Natural killer cell (primary cell): ENCODE measurements at regions not wholly inside any gene's neighbourhood (a gene's known extent, or its start where the extent isn't known, plus 50 kb on each side); places are given as distances from the start of the nearest gene placed in this dataset.
"Not testable (repeated sequence)": the region's sequence is repeated elsewhere in the genome, so short reads cannot be mapped to it uniquely, and the experiment has no call there.

Source experiments
- ATAC-seq, 3 donors: fragments of 150-1000 bp in 2 of 3; fragments of 200-7000 bp in 1 of 3; cut with Tn5 transposase; 1 replicate in 1 of 3; 2 replicates in 2 of 3; pipeline ENCODE4 v1.10.0; 2021; ENCODE audit warnings: mild to moderate bottlenecking in 2 of 3, moderate library complexity in 2 of 3
- DNase-seq, 2 donors: peaks; one replicate each; pipeline versions ENCODE4 v3.0.0 to v3.0.0-alpha.2; 2013 to 2021; ENCODE audit warnings: mixed read lengths in 1 of 2
- H3K27ac ChIP-seq: one replicate; pipeline ENCODE4 v1.5.1; 2013; ENCODE audit warnings: mild to moderate bottlenecking, low read length
- H3K27me3 ChIP-seq: one replicate; pipeline ENCODE4 v1.6.1; 2013; ENCODE audit warnings: low read length; ENCODE audit not compliant: control insufficient read depth, insufficient read depth
- H3K36me3 ChIP-seq: one replicate; pipeline ENCODE4 v1.6.1; 2013; ENCODE audit warnings: low read length; ENCODE audit not compliant: control insufficient read depth, insufficient read depth
- H3K4me1 ChIP-seq: one replicate; pipeline ENCODE4 v1.6.1; 2013; ENCODE audit warnings: low read length; ENCODE audit not compliant: control insufficient read depth, insufficient read depth
- H3K4me3 ChIP-seq: one replicate; pipeline ENCODE4 v1.5.1; 2013; ENCODE audit warnings: low read length
- H3K9me3 ChIP-seq: one replicate; pipeline ENCODE4 v1.6.1; 2013; ENCODE audit warnings: low read length; ENCODE audit not compliant: control insufficient read depth, insufficient read depth
- H3K27ac Mint-ChIP-seq, 2 donors: one replicate each; pipeline ENCODE4 v1.8.0; 2022; ENCODE audit warnings: mild to moderate bottlenecking in 2 of 2, mixed read lengths in 2 of 2, moderate library complexity in 1 of 2
- H3K27me3 Mint-ChIP-seq, 2 donors: one replicate each; pipeline ENCODE4 v1.8.0; 2022; ENCODE audit warnings: low read depth in 2 of 2, mixed read lengths in 2 of 2
- H3K36me3 Mint-ChIP-seq: one replicate; pipeline ENCODE4 v1.8.0; 2022; ENCODE audit warnings: mixed read lengths
- H3K4me1 Mint-ChIP-seq, 2 donors: one replicate each; pipeline ENCODE4 v1.8.0; 2022; ENCODE audit warnings: mixed read lengths in 2 of 2
- H3K4me3 Mint-ChIP-seq: one replicate; pipeline ENCODE4 v1.8.0; 2022; ENCODE audit warnings: mild to moderate bottlenecking, moderate library complexity, mixed read lengths
- H3K9me3 Mint-ChIP-seq, 2 donors: one replicate each; pipeline ENCODE4 v1.8.0; 2022; ENCODE audit warnings: mixed read lengths in 2 of 2
- CTCF ChIP-seq: fragments of 200-600 bp; IDR thresholded peaks from one replicate; pipeline ENCODE4 v1.8.0; 2022; ENCODE audit warnings: antibody characterized with exemption
- WGBS: methylation state at CpG from one replicate; pipeline ENCODE4 v1.1.7; 2013; ENCODE audit warnings: missing lambda C conversion rate; ENCODE audit not compliant: insufficient coverage; 5-methylcytosine and 5-hydroxymethylcytosine counted together
- intact Hi-C: fragments of 100-400 bp; cut with micrococcal nuclease; formaldehyde crosslinking; loops from one replicate; pipeline ENCODE4 v1.14.2; 2022

GRCh38 chrY:26491507-26491906 is 869.6 kb downstream of the CDY1 start:
- ATAC-seq, H3K4me3 Mint-ChIP-seq: not testable (repeated sequence)
- WGBS = 49% methylated on average over 2 of the region's 3 CpGs

GRCh38 chrY:26521436-26521835 is 899.5 kb downstream of the CDY1 start:
- H3K36me3 Mint-ChIP-seq, H3K36me3 ChIP-seq, H3K4me1 ChIP-seq, H3K27me3 ChIP-seq, H3K27ac ChIP-seq, H3K9me3 ChIP-seq, DNase-seq, H3K4me3 ChIP-seq, H3K4me1 Mint-ChIP-seq, H3K27ac Mint-ChIP-seq, H3K27me3 Mint-ChIP-seq, H3K4me3 Mint-ChIP-seq, intact Hi-C loops: not testable (repeated sequence)
- H3K9me3 Mint-ChIP-seq = peaks cover 0 to 10% of the 10 kb centered on the region in 2 donors
- ATAC-seq = peak in 2 of 3 donors; percentile 64 to 71
- no CpG with 5 or more reads among the region's 2 CpGs for WGBS

More at GRCh38 chrY:26491507-26491906, 869.6 kb downstream of the CDY1 start:
- H3K9me3 ChIP-seq, H3K27ac ChIP-seq, H3K4me1 Mint-ChIP-seq, H3K4me3 ChIP-seq, intact Hi-C loops, H3K27me3 ChIP-seq, H3K36me3 Mint-ChIP-seq, H3K36me3 ChIP-seq, H3K9me3 Mint-ChIP-seq, DNase-seq, H3K4me1 ChIP-seq, H3K27ac Mint-ChIP-seq, H3K27me3 Mint-ChIP-seq: not testable (repeated sequence)

- Mint-ChIP-seq H3K27ac (no peak overlapping the region), H3K27me3 (no peaks in the 10 kb centered on the region), H3K36me3 (no peaks in the 10 kb centered on the region), H3K4me3 (no peak overlapping the region), H3K9me3 (peaks cover 0 to 3% of the 10 kb centered on the region in 2 donors), H3K4me1 (no peaks in the 10 kb centered on the region)
- no peaks in the 10 kb centered on the region for H3K36me3 ChIP-seq
- no CpG with 5 or more reads among the region's 2 CpGs for WGBS
- no peak for TF ChIP-seq CTCF
- no peaks in the 10 kb centered on the region for H3K9me3 ChIP-seq
- no peaks in the 10 kb centered on the region for H3K27me3 ChIP-seq
- H3K27ac ChIP-seq = no peak overlapping the region
- no peak for ATAC-seq
- H3K4me3 ChIP-seq = no peak overlapping the region
- no peak for DNase-seq
- no peaks in the 10 kb centered on the region for H3K4me1 ChIP-seq
- intact Hi-C loops = no loop called here
These were observed 933.1 kb downstream of the CDY1 start for GRCh38 chrY:26555015-26555414.

GRCh38 chrY:26562976-26563375 is 941.1 kb downstream of the CDY1 start:
- H3K27ac ChIP-seq, H3K36me3 ChIP-seq, H3K4me1 Mint-ChIP-seq, H3K27me3 ChIP-seq, H3K27ac Mint-ChIP-seq, DNase-seq, H3K4me3 ChIP-seq, H3K4me1 ChIP-seq, ATAC-seq, H3K27me3 Mint-ChIP-seq, H3K4me3 Mint-ChIP-seq, intact Hi-C loops, H3K9me3 ChIP-seq, H3K9me3 Mint-ChIP-seq, H3K36me3 Mint-ChIP-seq: not testable (repeated sequence)
- no CpG with 5 or more reads among the region's 4 CpGs for WGBS
